K562 (cell line): ENCODE measurements at regions not wholly inside any gene's neighbourhood (a gene's known extent, or its start where the extent isn't known, plus 50 kb on each side); places are given as distances from the start of the nearest gene placed in this dataset.

ENCODE experiments used
- ATAC-seq: fragments of 200-7000 bp; cut with Tn5 transposase; 3 replicates; pipeline ENCODE4 v1.9.1; 2020; ENCODE audit warnings: moderate library complexity
- BruUV-seq: library from RNA; stranded (reverse); fragments of 400-500 nt; replicated peaks from 2 replicates; lab custom pipeline; 2021; lab: Mats Ljungman, UMichigan
- CTCF ChIA-PET: fragments of 300-600 bp; formaldehyde crosslinking; extraction: SDS; loops from one replicate; lab custom pipeline; 2021; ENCODE audit warnings: low intra/inter-chr PET ratio; lab: Yijun Ruan, JAX
- POLR2A ChIA-PET: fragments of 300-600, 350-650 bp; sonication (Branson Sonifier 250); formaldehyde crosslinking; extraction: SDS; loops from one replicate; lab custom pipeline; 2021; ENCODE audit warnings: antibody characterized with exemption, inconsistent platforms; lab: Yijun Ruan, JAX
- DNase-seq, 4 experiments: peaks; one replicate each; pipeline versions ENCODE4 v3.0.0 to v3.0.0-alpha.2; 2011 to 2018; ENCODE audit warnings: low spot score in 3 of 4, mixed read lengths in 3 of 4; ENCODE audit errors: extremely low read depth in 1 of 4
- FAIRE-seq: peaks from 2 replicates; lab custom pipeline; 2011; peaks lifted over from hg19 to GRCh38; lab: Jason Lieb, UNC
- H2AFZ ChIP-seq: 2 replicates; pipeline ENCODE4 v1.6.0; 2011; ENCODE audit warnings: low read depth, low read length, control low read depth, inconsistent platforms
- H3K27ac ChIP-seq: fragments of 200-600 bp; 3 replicates; pipeline ENCODE4 v1.8.0; 2011; ENCODE audit warnings: low read depth, mild to moderate bottlenecking, control low read depth, inconsistent platforms, low read length, moderate library complexity, mixed read lengths; ENCODE audit errors: extremely low read depth
- H3K27me3 ChIP-seq, 2 experiments: fragments of 300-600 bp in 1 of 2; 2 replicates in 1 of 2; 3 replicates in 1 of 2; pipeline versions ENCODE4 v1.6.0 to v1.8.0; 2011; ENCODE audit warnings: inconsistent platforms in 2 of 2, low read length in 2 of 2, mild to moderate bottlenecking in 1 of 2, mixed read lengths in 1 of 2, moderate library complexity in 1 of 2; ENCODE audit not compliant: control insufficient read depth in 2 of 2, insufficient read depth in 2 of 2
- H3K36me3 ChIP-seq: fragments of 300-600 bp; 3 replicates; pipeline ENCODE4 v1.8.0; 2011; ENCODE audit warnings: mild to moderate bottlenecking, low read length, inconsistent platforms; ENCODE audit not compliant: control insufficient read depth, insufficient read depth
- H3K4me1 ChIP-seq, 2 experiments: fragments of 200-600 bp in 1 of 2; replicated peaks in 1 of 2; 2 replicates in 1 of 2; 3 replicates in 1 of 2; pipeline versions ENCODE4 v1.5.1 to v1.8.0; 2011; ENCODE audit warnings: inconsistent platforms in 2 of 2, low read length in 2 of 2, mild to moderate bottlenecking in 1 of 2, mixed read lengths in 1 of 2, moderate library complexity in 1 of 2; ENCODE audit not compliant: control insufficient read depth in 2 of 2, insufficient read depth in 2 of 2
- H3K4me2 ChIP-seq: 2 replicates; pipeline ENCODE4 v1.6.1; 2011; ENCODE audit warnings: low read length, control low read depth, inconsistent platforms, mixed read lengths; ENCODE audit not compliant: insufficient read depth
- H3K4me3 ChIP-seq: fragments of 200-600 bp; sonication (generic), shearing (Covaris generic); 2 replicates; pipeline ENCODE4 v1.5.1; 2016; ENCODE audit warnings: control low read depth, inconsistent platforms
- H3K79me2 ChIP-seq: fragments of 200-600 bp; 3 replicates; pipeline ENCODE4 v1.8.0; 2011; ENCODE audit warnings: low read length, inconsistent platforms; ENCODE audit not compliant: control insufficient read depth, insufficient read depth
- H3K9ac ChIP-seq, 2 experiments: 2 replicates each; pipeline versions ENCODE4 v1.6.0 to v1.6.1; 2011; ENCODE audit warnings: low read depth in 2 of 2, low read length in 2 of 2, control low read depth in 1 of 2, inconsistent platforms in 1 of 2, mild to moderate bottlenecking in 1 of 2, mixed read lengths in 1 of 2; ENCODE audit not compliant: insufficient read depth in 1 of 2
- H3K9me1 ChIP-seq: one replicate; pipeline ENCODE4 v1.6.0; 2011; ENCODE audit warnings: inconsistent platforms, mild to moderate bottlenecking, low read length, moderate library complexity; ENCODE audit not compliant: control insufficient read depth, insufficient read depth
- H3K9me3 ChIP-seq: replicated peaks from 2 replicates; pipeline ENCODE4 v1.5.1; 2011; ENCODE audit warnings: low read depth, low read length, inconsistent platforms; ENCODE audit not compliant: control insufficient read depth, insufficient read depth
- H4K20me1 ChIP-seq: replicated peaks from 2 replicates; pipeline ENCODE4 v1.6.1; 2011; ENCODE audit warnings: low read length, inconsistent platforms, mixed read lengths; ENCODE audit not compliant: control insufficient read depth, insufficient read depth
- BRCA1 ChIP-seq, 2 experiments: fragments of 450-650 bp in 1 of 2; sonication (generic) in 1 of 2; formaldehyde crosslinking in 1 of 2; IDR thresholded peaks; 2 replicates each; pipeline versions ENCODE4 v1.5.0 to v1.6.1; 2017 to 2020; ENCODE audit warnings: mild to moderate bottlenecking in 1 of 2, missing genetic modification reagents in 1 of 2
- ETV6 ChIP-seq, 3 experiments: fragments of 150-350 bp in 1 of 3; sonication (generic) in 1 of 3; formaldehyde crosslinking in 1 of 3; IDR thresholded peaks; 2 replicates each; pipeline versions ENCODE4 v1.6.1 to v1.8.0; 2014 to 2022; ENCODE audit warnings: borderline replicate concordance in 2 of 3, low read depth in 2 of 3, antibody characterized with exemption in 1 of 3, low read length in 1 of 3, mild to moderate bottlenecking in 1 of 3, missing genetic modification reagents in 1 of 3
- EZH2 ChIP-seq: IDR thresholded peaks from 2 replicates; pipeline ENCODE4 v1.6.1; 2012; ENCODE audit warnings: low read depth, mild to moderate bottlenecking, inconsistent platforms, low read length, borderline replicate concordance
- JUNB ChIP-seq: fragments of 450-650 bp; formaldehyde crosslinking; conservative IDR thresholded peaks from 2 replicates; pipeline ENCODE4 v1.4.0; 2020; ENCODE audit warnings: mild to moderate bottlenecking
- MCM5 ChIP-seq: fragments of 450-650 bp; IDR thresholded peaks from 2 replicates; pipeline ENCODE4 v1.6.1; 2016; ENCODE audit warnings: low read depth
- NR2F6 ChIP-seq: fragments of 450-650 bp; formaldehyde crosslinking; IDR thresholded peaks from 2 replicates; pipeline ENCODE4 v1.4.0; 2020; ENCODE audit warnings: mild to moderate bottlenecking
- PTBP1 ChIP-seq: fragments of 200-400 bp; formaldehyde crosslinking; IDR thresholded peaks from 2 replicates; pipeline ENCODE4 v1.6.1; 2017; ENCODE audit warnings: low read depth, low read length
- RCOR1 ChIP-seq, 2 experiments: IDR thresholded peaks; 2 replicates each; pipeline ENCODE4 v1.6.1; 2012; ENCODE audit warnings: low read depth in 2 of 2, low read length in 2 of 2, borderline replicate concordance in 1 of 2, improper control_type of control experiment in 1 of 2
- ZNF644 ChIP-seq: fragments of 200-800 bp; sonication (Bioruptor generic); IDR thresholded peaks from 2 replicates; pipeline ENCODE4 v1.6.1; 2016; ENCODE audit warnings: low read depth, missing genetic modification characterization, missing compliant biosample characterization
- ZNF655 ChIP-seq: fragments of 250-450 bp; sonication (Bioruptor Pico); IDR thresholded peaks from 2 replicates; pipeline ENCODE4 v1.5.0; 2021
- WGBS: fragments of 100-300 bp; shearing (Covaris generic); methylation state at CpG from one replicate; pipeline ENCODE4 v1.1.6; 2016; ENCODE audit warnings: low coverage, mixed read lengths; ENCODE audit not compliant: insufficient coverage; ENCODE audit errors: missing lambda C conversion rate; 5-methylcytosine and 5-hydroxymethylcytosine counted together
- in situ Hi-C: fragments of 300-500 bp; cut with MboI; formaldehyde crosslinking; loops from 4 replicates; pipeline ENCODE4 v1.15.0; 2018; ENCODE audit warnings: inconsistent platforms, mixed read lengths
- intact Hi-C: fragments of 100-400 bp; cut with micrococcal nuclease; formaldehyde crosslinking; loops from 2 replicates; pipeline ENCODE4 v1.14.2; 2022
- TF ChIP-seq, protein P1 (sequence below), 2 experiments: fragments of 450-650 bp; formaldehyde crosslinking in 1 of 2; IDR thresholded peaks; 2 replicates each; pipeline versions ENCODE4 v1.4.0 to v1.6.1; 2014 to 2020; ENCODE audit warnings: mild to moderate bottlenecking in 2 of 2, borderline replicate concordance in 1 of 2, low read depth in 1 of 2

DNA sequence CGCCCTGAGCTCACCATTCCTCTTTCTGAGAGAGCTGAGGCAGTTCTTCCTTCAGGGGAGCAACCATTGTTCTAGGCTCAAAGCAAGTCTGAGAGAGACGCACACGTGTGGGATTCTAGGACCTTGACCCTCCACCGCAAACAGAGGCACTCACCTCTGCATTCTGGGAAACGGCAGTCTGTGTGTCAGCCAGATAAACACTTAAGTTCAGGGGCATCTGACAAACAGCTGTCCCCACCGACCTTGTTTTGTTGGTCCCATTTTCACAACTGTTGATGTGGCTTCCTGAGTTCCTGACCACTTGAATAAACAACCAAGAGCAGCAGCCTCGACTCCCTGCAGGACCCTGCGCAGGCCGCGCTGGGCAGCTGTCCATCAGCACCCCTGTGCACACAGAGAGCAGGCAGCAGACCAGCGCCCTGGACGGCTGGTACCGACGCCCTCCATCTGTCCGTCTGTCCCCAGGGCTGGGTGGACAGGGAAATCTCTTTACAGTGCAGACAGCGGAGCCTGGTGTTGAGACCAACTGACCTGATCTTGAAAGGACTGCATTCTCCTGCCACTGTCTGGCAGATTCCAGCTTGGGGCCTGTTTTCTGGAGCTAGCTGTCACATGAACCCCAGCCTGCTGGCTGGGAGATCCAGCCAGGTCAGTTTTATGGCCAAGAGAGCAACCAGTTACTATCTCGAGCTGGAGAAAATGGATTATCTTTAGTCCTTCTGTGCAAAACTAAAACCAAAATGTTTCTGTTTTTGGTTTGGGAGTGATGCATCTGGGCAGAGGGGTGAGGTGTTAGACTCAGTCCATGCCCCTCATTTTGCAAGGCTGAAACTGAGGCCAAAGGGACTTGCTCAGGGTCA lies 64.2 kb downstream of the FAM43A start:
- POLR2A ChIA-PET, result interaction anchor here (0.7 kb wide), 1 partner anchor 33 kb away, joined by 3 read pairs; no protein-coding TSS in a partner anchor
- Histone ChIP-seq H3K4me3 (no peak overlapping the region), H4K20me1 (no peaks in the 10 kb centered on the region; the same call in 1 of the 2 replicates), H3K9me3 (no peaks in the 10 kb centered on the region), H3K36me3 (no peaks in the 10 kb centered on the region), H3K9ac (no peak overlapping the region), H3K9me1 (peaks cover 3% of the 10 kb centered on the region), H3K27me3 (peaks cover 55 to 80% of the 10 kb centered on the region in 2 experiments; a peak in 4 of 5 replicates), H3K79me2 (no peaks in the 10 kb centered on the region), H2AFZ (no peak overlapping the region), H3K27ac (no peak overlapping the region), H3K4me1 (peaks cover 0 to 5% of the 10 kb centered on the region in 2 experiments; a peak in 1 of 5 replicates), H3K4me2 (no peak overlapping the region)
- CTCF ChIA-PET, result no interaction called here
- in situ Hi-C loops, result no loop called here
- WGBS, result 2% methylated on average over 17 of the region's 17 CpGs
- peak; percentile 66 for ATAC-seq
- BruUV-seq, result no TSS peak
- intact Hi-C loops, result no loop called here
- FAIRE-seq, result no peak
- peak in 1 of 4 experiments; percentile 14 for DNase-seq
- TF ChIP-seq ZNF655 (CRISPR knock-in tag) (no peak), MCM5 (no peak), RCOR1 (IDR thresholded peaks at IDR 0.05; ENCODE audit: borderline replicate concordance in 1 of 2, low read depth in 2 of 2, low read length in 2 of 2) (no peak), NR2F6 (no peak), ZNF644 (tag) (no peak), PTBP1 (no peak), BRCA1 (IDR thresholded peaks at IDR 0.05) (no peak), BRCA1 (CRISPR knock-in tag; IDR thresholded peaks at IDR 0.05) (no peak), ETV6 (IDR thresholded peaks at IDR 0.05; ENCODE audit: borderline replicate concordance in 1 of 2, low read depth in 2 of 2, low read length in 1 of 2) (no peak), ETV6 (CRISPR knock-in tag; IDR thresholded peaks at IDR 0.05; ENCODE audit: borderline replicate concordance) (no peak), EZH2 (peak; percentile 52; the same call in 1 of the 2 replicates), JUNB (CRISPR knock-in tag) (no peak)
- TF ChIP-seq, protein P1, sequence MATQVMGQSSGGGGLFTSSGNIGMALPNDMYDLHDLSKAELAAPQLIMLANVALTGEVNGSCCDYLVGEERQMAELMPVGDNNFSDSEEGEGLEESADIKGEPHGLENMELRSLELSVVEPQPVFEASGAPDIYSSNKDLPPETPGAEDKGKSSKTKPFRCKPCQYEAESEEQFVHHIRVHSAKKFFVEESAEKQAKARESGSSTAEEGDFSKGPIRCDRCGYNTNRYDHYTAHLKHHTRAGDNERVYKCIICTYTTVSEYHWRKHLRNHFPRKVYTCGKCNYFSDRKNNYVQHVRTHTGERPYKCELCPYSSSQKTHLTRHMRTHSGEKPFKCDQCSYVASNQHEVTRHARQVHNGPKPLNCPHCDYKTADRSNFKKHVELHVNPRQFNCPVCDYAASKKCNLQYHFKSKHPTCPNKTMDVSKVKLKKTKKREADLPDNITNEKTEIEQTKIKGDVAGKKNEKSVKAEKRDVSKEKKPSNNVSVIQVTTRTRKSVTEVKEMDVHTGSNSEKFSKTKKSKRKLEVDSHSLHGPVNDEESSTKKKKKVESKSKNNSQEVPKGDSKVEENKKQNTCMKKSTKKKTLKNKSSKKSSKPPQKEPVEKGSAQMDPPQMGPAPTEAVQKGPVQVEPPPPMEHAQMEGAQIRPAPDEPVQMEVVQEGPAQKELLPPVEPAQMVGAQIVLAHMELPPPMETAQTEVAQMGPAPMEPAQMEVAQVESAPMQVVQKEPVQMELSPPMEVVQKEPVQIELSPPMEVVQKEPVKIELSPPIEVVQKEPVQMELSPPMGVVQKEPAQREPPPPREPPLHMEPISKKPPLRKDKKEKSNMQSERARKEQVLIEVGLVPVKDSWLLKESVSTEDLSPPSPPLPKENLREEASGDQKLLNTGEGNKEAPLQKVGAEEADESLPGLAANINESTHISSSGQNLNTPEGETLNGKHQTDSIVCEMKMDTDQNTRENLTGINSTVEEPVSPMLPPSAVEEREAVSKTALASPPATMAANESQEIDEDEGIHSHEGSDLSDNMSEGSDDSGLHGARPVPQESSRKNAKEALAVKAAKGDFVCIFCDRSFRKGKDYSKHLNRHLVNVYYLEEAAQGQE (IDR thresholded peaks at IDR 0.05; ENCODE audit: borderline replicate concordance), result peak; percentile 80
- TF ChIP-seq, protein P1 (CRISPR knock-in tag; IDR thresholded peaks at IDR 0.05; ENCODE audit: low read depth), result no peak
